GM19395 (cell line): ENCODE measurements at regions not wholly inside any gene's neighbourhood (a gene's known extent, or its start where the extent isn't known, plus 50 kb on each side); places are given as distances from the start of the nearest gene placed in this dataset.
A peak's percentile ranks its signal among the peaks of the same experiment; 100 is the strongest.

Source experiments
- ATAC-seq: cut with Tn5 transposase; IDR thresholded peaks from one replicate; pipeline ENCODE4 v1.9.1; 2021; ENCODE audit warnings: mild to moderate bottlenecking, moderate library complexity; ENCODE audit not compliant: unreplicated experiment

- no peak for ATAC-seq
Measured at GRCh38 chr12:24232531-24232930, 283.1 kb upstream of the SOX5 start.

DNA sequence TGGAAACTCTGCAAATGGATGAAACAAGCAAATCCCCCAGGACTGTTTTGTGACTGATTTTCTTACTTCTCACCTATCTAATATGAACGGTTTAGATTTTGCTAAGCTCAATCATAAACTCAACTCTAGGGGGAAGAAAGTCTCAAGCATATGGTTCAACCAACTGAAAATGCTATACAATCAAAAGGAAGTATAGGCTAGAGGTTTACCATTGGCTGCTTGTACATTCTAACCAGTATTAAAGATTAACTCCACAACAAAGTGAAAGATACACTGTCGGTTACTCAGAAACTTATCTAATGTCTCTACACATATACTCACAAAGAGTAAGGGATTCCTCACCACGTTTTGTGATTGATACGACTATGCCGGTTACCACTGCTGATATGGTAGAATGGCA is 281.8 kb upstream of the SOX5 start:
- ATAC-seq = peak; percentile 81

GRCh38 chr12:24230061-24230701 is 280.7 kb upstream of the SOX5 start:
- ATAC-seq = no peak

DNA sequence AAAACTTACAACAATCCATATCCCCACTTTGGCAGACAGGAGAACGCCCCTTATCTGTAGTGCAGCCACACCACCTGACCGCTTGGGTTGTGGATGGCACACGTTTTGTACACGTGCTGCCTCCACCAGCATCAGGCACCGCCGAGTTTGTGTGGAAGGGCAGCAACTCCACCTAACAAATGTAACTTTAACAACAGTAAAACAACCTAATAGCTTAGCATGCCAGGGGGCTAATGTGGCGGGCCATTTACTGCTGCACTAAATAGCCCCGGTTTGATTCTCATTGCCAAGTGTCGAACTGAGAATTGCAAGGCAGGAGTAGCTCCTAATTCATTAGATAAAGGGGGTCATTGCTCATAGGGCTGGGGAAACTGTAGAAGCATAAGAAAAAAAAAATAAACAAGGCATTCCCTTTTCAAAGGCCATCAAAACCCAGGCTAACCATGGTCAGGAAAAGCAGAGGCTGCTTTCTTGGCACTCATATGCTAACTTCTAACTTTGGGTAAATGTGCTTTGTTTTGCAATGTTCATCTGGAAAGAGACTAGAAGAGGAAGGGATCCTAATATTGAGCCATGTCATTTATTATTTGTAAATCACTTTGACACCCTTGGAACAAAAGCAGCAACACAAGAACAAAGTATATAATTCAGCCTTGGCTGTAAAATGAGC is 279.7 kb upstream of the SOX5 start:
- no peak for ATAC-seq

DNA sequence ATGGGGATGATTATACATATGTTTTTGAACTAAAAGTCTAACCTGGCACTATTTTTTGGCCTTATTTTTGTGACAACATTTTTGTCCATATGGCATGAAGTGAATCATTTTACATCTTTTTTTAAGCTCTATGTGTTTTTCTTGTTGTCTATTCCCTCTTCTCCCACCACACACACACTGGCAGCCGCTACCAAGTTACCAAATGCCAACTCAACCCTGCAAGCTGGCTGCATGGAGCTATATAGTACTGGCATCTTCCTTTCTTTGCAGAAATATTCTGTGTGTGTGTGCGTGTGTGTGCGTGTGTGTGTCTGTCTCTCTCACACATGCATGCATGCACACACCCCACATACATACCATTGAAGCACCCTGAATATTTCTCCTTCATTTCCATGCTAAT is 278.9 kb upstream of the SOX5 start:
- ATAC-seq = no peak

DNA sequence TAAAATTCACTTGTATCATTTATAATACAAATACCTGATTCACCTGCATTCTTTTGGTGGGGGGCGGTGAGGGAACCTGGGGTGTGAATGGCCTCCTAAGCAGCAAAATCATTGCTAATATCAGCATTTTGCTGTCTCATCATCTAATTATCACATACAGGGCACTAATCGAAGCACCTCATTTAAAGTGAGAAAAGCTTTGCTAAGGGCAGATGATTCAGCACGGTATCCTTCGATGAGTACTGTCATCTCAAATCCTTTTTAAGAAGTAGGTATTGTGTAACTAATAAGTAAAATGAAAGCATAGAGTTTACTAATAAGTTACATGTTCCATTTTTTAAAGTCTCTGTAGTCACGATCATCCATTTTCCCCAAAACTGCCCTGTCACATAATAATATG is 278.1 kb upstream of the SOX5 start:
- ATAC-seq = no peak

GRCh38 chr12:24226745-24227350 is 277.4 kb upstream of the SOX5 start:
- ATAC-seq = no peak

DNA sequence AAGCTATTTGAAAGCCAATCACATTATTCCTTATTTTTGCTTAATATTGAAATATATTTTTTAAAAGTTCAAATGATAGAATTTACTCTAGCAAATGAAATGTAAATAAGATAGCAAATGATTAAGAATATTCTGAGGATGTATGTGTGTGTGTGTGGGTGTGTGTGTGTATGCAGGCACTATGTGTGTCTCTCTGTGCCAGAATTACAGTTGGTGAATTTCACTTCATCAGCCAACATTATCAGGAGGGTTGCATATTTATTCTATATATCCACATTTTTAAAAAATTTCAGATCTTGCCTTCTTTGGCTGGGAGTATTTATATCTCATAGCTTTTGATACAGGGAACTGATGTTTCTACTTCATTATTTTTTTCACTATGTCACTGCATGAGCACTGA is 274.9 kb upstream of the SOX5 start:
- no peak for ATAC-seq

DNA sequence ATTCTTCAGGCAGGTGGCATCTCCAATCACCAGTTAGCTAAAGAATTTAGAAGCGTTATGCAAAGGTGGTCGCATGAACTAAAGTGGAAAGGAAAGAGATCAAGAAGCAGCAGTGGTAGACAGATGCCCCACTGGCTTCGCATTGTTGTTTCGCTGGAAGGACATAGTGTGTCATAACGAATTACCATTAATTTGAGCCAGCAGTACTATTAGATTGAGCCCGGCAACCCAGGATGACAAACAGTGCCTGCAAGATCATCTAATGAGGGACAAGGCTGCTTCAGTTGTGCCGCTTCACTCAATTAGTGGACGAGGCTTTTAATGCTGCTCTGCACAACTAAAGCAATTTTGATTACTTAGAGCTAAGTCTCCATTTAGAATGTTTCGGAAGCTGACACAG is 274.5 kb upstream of the SOX5 start:
- no peak for ATAC-seq

GRCh38 chr12:24222968-24223367 is 273.5 kb upstream of the SOX5 start:
- ATAC-seq = no peak

- ATAC-seq = no peak
Measured at GRCh38 chr12:24212496-24212895, 263.0 kb upstream of the SOX5 start.

DNA sequence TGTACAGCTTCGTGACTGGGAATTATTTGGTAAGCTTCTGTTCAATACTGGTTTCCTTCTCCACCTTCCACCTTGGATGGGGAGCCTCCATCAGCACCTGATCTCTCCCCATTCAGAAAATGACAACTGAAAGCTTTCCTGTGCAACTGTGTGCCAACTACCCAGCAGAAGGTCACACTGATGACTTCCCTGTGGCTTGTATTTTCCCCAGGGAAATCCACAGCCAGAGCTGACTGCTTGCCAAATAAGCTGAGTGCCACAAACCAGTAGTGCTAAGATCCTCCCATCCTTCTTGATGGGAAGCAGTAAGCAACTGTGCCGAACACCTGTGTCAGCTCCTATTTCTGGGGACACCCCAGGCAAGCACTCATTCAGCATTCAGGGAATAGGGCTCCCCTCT is 257.2 kb upstream of the SOX5 start:
- no peak for ATAC-seq

DNA sequence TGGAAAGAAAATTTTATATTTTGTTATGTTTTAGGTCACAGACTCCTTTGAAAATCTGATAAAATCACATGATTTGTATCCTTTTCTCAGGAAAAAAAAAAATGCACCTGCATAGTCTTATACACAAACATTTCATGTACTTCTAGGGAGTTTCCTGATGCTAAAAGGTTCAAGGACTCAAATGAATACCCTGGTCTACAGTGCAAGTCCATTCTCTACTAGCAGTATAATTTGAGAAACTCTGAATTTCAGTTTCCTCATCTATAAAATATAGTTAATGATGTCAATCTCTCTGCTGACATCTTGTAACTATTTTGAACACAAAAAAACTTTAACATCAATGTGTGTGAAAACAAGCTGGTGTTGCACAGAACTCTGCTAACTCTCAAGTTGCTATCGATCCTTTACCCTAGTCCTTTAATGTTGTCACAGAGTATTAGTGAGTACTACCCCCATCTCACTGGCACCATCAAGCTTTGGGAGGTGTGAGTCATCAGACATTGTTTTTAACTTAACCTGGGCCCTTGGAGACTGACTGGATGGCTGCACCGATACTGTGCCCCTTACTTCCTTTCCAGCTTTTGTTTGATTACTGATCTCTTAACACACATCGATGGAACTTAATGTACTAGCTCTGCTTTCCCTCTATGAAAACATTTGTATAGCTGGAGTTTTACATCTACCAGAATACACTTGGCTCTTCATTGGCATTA is 251.9 kb upstream of the SOX5 start:
- ATAC-seq = peak; percentile 33

- ATAC-seq = no peak
Measured at GRCh38 chr12:24200010-24200409, 250.5 kb upstream of the SOX5 start.

DNA sequence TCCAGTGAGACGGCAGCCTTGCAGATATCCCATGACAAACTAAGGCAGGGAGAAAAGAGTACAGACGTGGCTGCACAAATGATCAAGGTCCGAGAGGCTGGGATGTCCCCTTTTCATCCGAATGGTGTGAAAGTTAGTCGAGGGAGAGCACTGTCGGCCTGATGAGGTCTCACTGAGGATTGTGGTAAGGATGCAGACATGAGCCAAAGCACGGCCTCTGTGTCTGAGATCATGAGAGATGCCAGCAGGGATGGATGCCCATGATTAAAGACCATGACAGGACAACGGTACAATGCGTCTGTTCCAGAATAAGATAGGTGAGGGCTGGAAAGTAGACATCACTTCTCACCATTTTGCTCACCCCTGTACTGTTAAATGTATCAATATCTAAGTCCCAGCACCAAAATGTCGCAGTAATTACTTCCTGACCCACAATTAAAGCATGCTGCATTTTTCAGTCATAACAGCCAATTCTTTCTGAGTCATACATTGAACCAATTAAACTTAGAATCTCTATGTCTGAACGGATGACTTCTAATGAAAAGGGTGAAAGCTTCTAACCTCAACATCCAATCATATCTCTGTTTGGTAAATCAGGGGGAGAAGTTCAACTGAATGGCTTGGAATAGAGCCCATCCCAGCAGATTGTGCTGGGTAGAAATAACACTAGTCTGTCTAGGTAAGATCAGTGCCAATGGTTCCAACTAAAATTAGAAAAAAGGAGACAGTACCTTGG is 249.6 kb upstream of the SOX5 start:
- ATAC-seq = no peak

GRCh38 chr12:24198070-24198469 is 248.6 kb upstream of the SOX5 start:
- ATAC-seq = no peak

GRCh38 chr12:24197532-24197931 is 248.1 kb upstream of the SOX5 start:
- ATAC-seq = no peak

GRCh38 chr12:24195063-24195462 is 245.6 kb upstream of the SOX5 start:
- no peak for ATAC-seq

GRCh38 chr12:24191117-24191516 is 241.6 kb upstream of the SOX5 start:
- no peak for ATAC-seq

GRCh38 chr12:24185782-24186181 is 236.3 kb upstream of the SOX5 start:
- no peak for ATAC-seq

- ATAC-seq = peak; percentile 89
Measured at GRCh38 chr12:24177889-24178288, 228.4 kb upstream of the SOX5 start.
